Keratinocyte (primary cell): ENCODE measurements at regions not wholly inside any gene's neighbourhood (a gene's known extent, or its start where the extent isn't known, plus 50 kb on each side); places are given as distances from the start of the nearest gene placed in this dataset.

Experiments
- DNase-seq: peaks from one replicate; pipeline ENCODE4 v3.0.0-alpha.2; 2011; ENCODE audit warnings: low read depth, missing footprints, low spot score
- FAIRE-seq: peaks from 2 replicates; lab custom pipeline; 2011; peaks lifted over from hg19 to GRCh38; lab: Jason Lieb, UNC
- H2AFZ ChIP-seq: 2 replicates; pipeline ENCODE4 v1.6.0; 2012; ENCODE audit warnings: low read length, control low read depth, inconsistent platforms; ENCODE audit not compliant: control insufficient read depth
- H3K27ac ChIP-seq: 2 replicates; pipeline ENCODE4 v1.5.1; 2011; ENCODE audit warnings: low read length; ENCODE audit not compliant: control insufficient read depth, insufficient read depth
- H3K27me3 ChIP-seq: 3 replicates; pipeline ENCODE4 v1.6.0; 2011; ENCODE audit warnings: low read length; ENCODE audit not compliant: control insufficient read depth, insufficient read depth; ENCODE audit errors: extremely low read depth
- H3K36me3 ChIP-seq, 2 experiments: 2 replicates in 1 of 2; 3 replicates in 1 of 2; pipeline ENCODE4 v1.5.1; 2011; ENCODE audit warnings: low read length in 2 of 2, mild to moderate bottlenecking in 1 of 2; ENCODE audit not compliant: control insufficient read depth in 2 of 2, insufficient read depth in 2 of 2; ENCODE audit errors: extremely low read depth in 1 of 2
- H3K4me1 ChIP-seq: 3 replicates; pipeline ENCODE4 v1.5.1; 2011; ENCODE audit warnings: low read length; ENCODE audit not compliant: control insufficient read depth, insufficient read depth; ENCODE audit errors: extremely low read depth
- H3K4me2 ChIP-seq: 3 replicates; pipeline ENCODE4 v1.6.0; 2011; ENCODE audit warnings: low read depth, low read length; ENCODE audit not compliant: control insufficient read depth, insufficient read depth; ENCODE audit errors: extremely low read depth
- H3K4me3 ChIP-seq, 3 experiments: fragments of 200-600 bp in 1 of 3; sonication (generic) in 1 of 3; 2 replicates in 2 of 3; 3 replicates in 1 of 3; pipeline ENCODE4 v1.5.1; 2011 to 2016; ENCODE audit warnings: low read length in 3 of 3, mild to moderate bottlenecking in 3 of 3, control low read depth in 2 of 3, inconsistent platforms in 1 of 3, low read depth in 1 of 3, mixed read lengths in 1 of 3, mixed run types in 1 of 3, moderate library complexity in 1 of 3; ENCODE audit not compliant: control insufficient read depth in 2 of 3, insufficient read depth in 2 of 3; ENCODE audit errors: extremely low read depth in 1 of 3
- H3K79me2 ChIP-seq: 2 replicates; pipeline ENCODE4 v1.6.0; 2012; ENCODE audit warnings: low read length; ENCODE audit not compliant: control insufficient read depth, insufficient read depth
- H3K9ac ChIP-seq: 3 replicates; pipeline ENCODE4 v1.6.0; 2011; ENCODE audit warnings: low read length; ENCODE audit not compliant: control insufficient read depth, insufficient read depth; ENCODE audit errors: extremely low read depth
- H3K9me1 ChIP-seq: 3 replicates; pipeline ENCODE4 v1.6.0; 2011; ENCODE audit warnings: low read length; ENCODE audit not compliant: control insufficient read depth, insufficient read depth; ENCODE audit errors: extremely low read depth
- H3K9me3 ChIP-seq: 2 replicates; pipeline ENCODE4 v1.5.1; 2012; ENCODE audit warnings: low read depth, low read length; ENCODE audit not compliant: control insufficient read depth
- H4K20me1 ChIP-seq: 3 replicates; pipeline ENCODE4 v1.6.0; 2011; ENCODE audit warnings: low read length; ENCODE audit not compliant: control insufficient read depth, insufficient read depth; ENCODE audit errors: extremely low read depth
- EZH2 ChIP-seq: IDR thresholded peaks from one replicate; pipeline ENCODE4 v1.6.1; 2012; ENCODE audit warnings: inconsistent platforms, mild to moderate bottlenecking, low read length, moderate library complexity
- dilution Hi-C: fragments of 300-500 bp; cut with MboI; formaldehyde crosslinking; loops from one replicate; pipeline ENCODE4 v1.7.0; 2020; ENCODE audit warnings: low sequenced_read_pairs; ENCODE audit not compliant: extremely low pct_ligation_motif_present
- TF ChIP-seq, protein P1 (sequence below), 3 experiments: IDR thresholded peaks in 1 of 3; conservative IDR thresholded peaks in 1 of 3; optimal IDR thresholded peaks in 1 of 3; 2 replicates in 2 of 3; 3 replicates in 1 of 3; pipeline versions ENCODE3 to v1.5.1; 2011; ENCODE audit warnings: low read length in 3 of 3, mild to moderate bottlenecking in 3 of 3, moderate library complexity in 2 of 3, control low read depth in 1 of 3, inconsistent platforms in 1 of 3; ENCODE audit not compliant: insufficient read depth in 2 of 3; ENCODE audit errors: extremely low read depth in 1 of 3

DNA sequence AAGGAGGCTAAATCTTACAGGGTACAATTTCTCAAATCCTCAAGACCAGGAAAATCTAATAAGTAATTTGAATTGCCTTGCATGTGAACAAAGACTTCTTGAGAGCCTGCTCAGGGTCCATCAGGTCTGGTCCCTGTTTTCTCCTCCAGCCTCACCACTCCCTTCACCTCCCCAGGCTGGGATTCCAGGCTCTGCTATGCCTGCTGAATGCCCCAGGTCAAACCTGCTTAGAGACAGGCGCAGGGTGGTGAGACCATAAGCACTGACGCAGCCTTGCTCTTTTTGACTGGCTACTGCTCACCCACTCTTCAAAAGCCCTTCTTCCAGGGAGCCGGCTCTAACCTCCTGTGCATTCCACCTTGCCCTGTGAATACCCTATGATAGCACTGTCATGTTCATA is 356.4 kb upstream of the ACVR2A start:
- Histone ChIP-seq H3K27ac (no peak overlapping the region), H3K4me2 (no peak overlapping the region), H2AFZ (no peak overlapping the region), H3K36me3 (no peaks in the 10 kb centered on the region), H4K20me1 (no peaks in the 10 kb centered on the region), H3K4me3 (no peak overlapping the region), H3K9ac (no peak overlapping the region), H3K9me1 (no peaks in the 10 kb centered on the region), H3K4me1 (no peaks in the 10 kb centered on the region), H3K27me3 (peaks cover 4% of the 10 kb centered on the region), H3K79me2 (no peaks in the 10 kb centered on the region), H3K9me3 (no peaks in the 10 kb centered on the region)
- no peak for DNase-seq
- TF ChIP-seq, protein P1, sequence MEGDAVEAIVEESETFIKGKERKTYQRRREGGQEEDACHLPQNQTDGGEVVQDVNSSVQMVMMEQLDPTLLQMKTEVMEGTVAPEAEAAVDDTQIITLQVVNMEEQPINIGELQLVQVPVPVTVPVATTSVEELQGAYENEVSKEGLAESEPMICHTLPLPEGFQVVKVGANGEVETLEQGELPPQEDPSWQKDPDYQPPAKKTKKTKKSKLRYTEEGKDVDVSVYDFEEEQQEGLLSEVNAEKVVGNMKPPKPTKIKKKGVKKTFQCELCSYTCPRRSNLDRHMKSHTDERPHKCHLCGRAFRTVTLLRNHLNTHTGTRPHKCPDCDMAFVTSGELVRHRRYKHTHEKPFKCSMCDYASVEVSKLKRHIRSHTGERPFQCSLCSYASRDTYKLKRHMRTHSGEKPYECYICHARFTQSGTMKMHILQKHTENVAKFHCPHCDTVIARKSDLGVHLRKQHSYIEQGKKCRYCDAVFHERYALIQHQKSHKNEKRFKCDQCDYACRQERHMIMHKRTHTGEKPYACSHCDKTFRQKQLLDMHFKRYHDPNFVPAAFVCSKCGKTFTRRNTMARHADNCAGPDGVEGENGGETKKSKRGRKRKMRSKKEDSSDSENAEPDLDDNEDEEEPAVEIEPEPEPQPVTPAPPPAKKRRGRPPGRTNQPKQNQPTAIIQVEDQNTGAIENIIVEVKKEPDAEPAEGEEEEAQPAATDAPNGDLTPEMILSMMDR (optimal IDR thresholded peaks at IDR 0.05 in 1 of 3, IDR thresholded peaks at IDR 0.05 in 1 of 3, conservative IDR thresholded peaks at IDR 0.05 in 1 of 3; ENCODE audit: extremely low read depth in 1 of 3, insufficient read depth in 2 of 3, low read length in 3 of 3) = no peak
- no peak for TF ChIP-seq EZH2
- dilution Hi-C loops = no loop called here
- FAIRE-seq = no peak

DNA sequence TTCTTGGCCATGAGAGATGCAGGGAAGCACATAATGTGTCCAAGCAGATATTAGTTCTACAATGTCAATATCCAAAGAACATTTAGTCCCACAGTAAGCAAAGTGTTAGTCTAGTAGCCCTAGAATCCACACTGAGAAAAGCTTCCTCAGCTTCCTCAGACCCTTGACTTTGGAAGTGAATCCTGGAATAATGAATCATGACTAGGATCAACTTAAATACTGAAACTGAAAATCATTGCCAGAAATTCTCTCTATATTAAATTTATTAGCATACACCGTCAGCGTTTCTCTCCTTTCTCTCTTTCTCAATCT is 356.9 kb upstream of the ACVR2A start:
- H3K27ac ChIP-seq = no peak overlapping the region
- no peak for DNase-seq
- dilution Hi-C loops = no loop called here

More for the DNA sequence above, 356.9 kb upstream of the ACVR2A start:
- no peaks in the 10 kb centered on the region for H3K9me3 ChIP-seq
- H3K4me3 ChIP-seq = no peak overlapping the region
- peaks cover 4% of the 10 kb centered on the region for H3K27me3 ChIP-seq
- H4K20me1 ChIP-seq = no peaks in the 10 kb centered on the region
- H3K79me2 ChIP-seq = no peaks in the 10 kb centered on the region
- no peak for TF ChIP-seq EZH2
- TF ChIP-seq, protein P1 (optimal IDR thresholded peaks at IDR 0.05 in 1 of 3, IDR thresholded peaks at IDR 0.05 in 1 of 3, conservative IDR thresholded peaks at IDR 0.05 in 1 of 3; ENCODE audit: extremely low read depth in 1 of 3, insufficient read depth in 2 of 3, low read length in 3 of 3) = no peak
- H2AFZ ChIP-seq = no peak overlapping the region
- no peak overlapping the region for H3K4me2 ChIP-seq
- H3K36me3 ChIP-seq = no peaks in the 10 kb centered on the region
- FAIRE-seq = no peak
- no peaks in the 10 kb centered on the region for H3K4me1 ChIP-seq
- no peak overlapping the region for H3K9ac ChIP-seq
- no peaks in the 10 kb centered on the region for H3K9me1 ChIP-seq
